ENCODE measurements at regions not wholly inside any gene's neighbourhood (a gene's known extent, or its start where the extent isn't known, plus 50 kb on each side); places are given as distances from the start of the nearest gene placed in this dataset.

- DNase-seq, result no peak
These were observed 217.9 kb upstream of the TMPO start for GRCh38 chr12:98297538-98297937.

- no peak for DNase-seq
These were observed 207.2 kb upstream of the TMPO start for GRCh38 chr12:98308141-98308540.

- no peak for DNase-seq
These were observed 197.2 kb upstream of the TMPO start for GRCh38 chr12:98317939-98318899.

DNA sequence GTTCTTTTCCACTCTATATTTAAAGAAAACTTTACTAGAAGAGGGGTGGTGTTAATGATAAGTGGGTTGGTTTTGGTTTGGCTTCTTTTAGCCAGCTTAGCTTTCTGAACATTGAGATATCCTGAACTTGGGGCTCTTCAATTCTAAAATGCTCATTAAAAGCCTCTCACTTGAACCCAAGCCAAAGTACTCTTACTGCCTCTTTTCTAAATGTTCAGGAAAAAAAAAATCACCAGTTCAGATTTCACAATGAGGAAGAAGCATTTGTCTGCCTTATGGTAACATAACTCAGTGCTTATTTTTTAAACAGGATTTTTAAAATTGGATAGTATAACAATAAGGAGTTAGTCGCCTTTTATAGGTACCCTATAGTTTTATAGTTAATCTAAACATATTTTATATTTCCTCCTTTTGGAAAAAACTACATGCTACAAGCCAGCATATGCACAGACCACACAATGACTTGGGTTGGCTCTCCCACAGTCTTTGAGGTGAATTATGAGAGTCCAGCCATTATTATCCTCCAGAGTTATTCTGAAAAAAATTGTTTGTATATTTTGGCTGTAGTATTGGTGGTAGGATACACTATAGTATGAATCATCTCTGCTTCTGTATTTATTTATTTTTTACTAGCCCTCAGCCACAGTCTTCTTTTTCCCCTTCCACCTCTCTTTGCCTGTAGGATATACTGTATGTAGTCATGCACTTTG is 195.5 kb upstream of the TMPO start:
- no peak for DNase-seq

GRCh38 chr12:98325003-98325402 is 190.4 kb upstream of the TMPO start:
- DNase-seq, result no peak

- no peak for DNase-seq
These were observed 186.9 kb upstream of the TMPO start for GRCh38 chr12:98328467-98328866.

GRCh38 chr12:98329589-98329988 is 185.8 kb upstream of the TMPO start:
- no peak for DNase-seq

- no peak for DNase-seq
These were observed 182.7 kb upstream of the TMPO start for GRCh38 chr12:98332642-98333041.

DNA sequence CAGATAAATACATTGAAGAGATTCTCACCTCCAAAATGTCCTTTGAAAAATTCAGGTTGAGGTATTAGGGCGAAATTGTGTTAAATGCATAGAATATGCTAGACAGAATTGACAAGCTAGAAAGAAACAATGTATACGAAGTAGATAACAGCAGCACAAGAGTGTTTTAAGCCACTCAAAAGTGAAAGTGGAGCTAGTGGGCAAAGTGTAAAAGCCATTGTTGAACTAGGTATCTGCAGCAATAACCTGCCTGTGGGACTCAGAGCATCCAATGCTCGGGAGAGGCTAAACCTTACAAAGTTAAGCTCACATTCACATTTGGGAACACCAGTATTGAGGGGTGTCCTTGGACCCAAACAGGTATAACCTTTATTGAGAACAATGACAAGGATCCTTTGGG is 180.6 kb upstream of the TMPO start:
- no peak for DNase-seq

DNA sequence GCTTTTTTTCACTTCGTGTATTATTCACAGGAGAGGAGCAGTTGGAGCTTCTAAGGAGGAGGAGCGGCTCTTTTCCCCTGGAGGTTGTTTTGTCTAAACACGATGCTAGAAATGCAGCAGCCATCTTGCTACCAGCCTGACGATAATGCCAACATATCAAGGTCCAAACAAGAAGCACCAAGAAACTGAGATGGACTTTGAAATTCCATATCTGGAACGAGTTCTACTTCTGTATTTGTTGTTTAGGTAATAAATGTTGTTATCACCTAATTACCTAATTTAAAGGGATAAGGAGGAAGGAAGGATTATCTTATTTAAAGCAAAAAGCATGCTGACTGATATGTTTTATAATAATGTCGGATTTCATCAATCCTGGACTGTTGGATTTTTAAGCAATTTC is 174.4 kb upstream of the TMPO start:
- DNase-seq, result no peak

GRCh38 chr12:98341732-98342131 is 173.7 kb upstream of the TMPO start:
- no peak for DNase-seq

DNA sequence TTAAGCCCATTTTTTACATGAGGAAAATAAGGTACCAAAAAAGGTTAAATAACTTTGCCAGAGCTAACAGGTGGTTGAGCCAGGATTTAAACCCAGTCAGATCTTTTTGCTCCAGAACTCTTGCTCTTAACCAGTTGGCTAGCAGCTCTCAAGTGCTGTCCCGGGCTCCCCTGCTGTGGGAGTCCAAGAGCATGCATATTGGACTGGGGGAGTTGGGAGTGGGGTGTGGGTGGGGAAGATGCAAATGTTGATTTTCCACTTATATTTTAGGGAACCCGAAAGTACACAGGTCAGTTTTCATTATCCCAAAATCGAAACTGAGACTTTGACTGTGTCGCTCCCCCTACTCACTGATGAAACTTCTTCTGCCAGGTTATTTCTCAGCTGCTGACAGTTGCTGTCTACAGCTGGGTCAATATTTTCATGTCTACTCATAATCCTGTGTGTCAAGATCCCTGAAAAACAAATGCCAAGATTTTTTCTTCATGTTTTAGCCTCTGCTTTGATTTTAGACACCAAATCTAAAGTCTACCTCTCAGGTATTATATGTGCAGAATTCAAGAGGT is 172.3 kb upstream of the TMPO start:
- DNase-seq, result no peak

DNA sequence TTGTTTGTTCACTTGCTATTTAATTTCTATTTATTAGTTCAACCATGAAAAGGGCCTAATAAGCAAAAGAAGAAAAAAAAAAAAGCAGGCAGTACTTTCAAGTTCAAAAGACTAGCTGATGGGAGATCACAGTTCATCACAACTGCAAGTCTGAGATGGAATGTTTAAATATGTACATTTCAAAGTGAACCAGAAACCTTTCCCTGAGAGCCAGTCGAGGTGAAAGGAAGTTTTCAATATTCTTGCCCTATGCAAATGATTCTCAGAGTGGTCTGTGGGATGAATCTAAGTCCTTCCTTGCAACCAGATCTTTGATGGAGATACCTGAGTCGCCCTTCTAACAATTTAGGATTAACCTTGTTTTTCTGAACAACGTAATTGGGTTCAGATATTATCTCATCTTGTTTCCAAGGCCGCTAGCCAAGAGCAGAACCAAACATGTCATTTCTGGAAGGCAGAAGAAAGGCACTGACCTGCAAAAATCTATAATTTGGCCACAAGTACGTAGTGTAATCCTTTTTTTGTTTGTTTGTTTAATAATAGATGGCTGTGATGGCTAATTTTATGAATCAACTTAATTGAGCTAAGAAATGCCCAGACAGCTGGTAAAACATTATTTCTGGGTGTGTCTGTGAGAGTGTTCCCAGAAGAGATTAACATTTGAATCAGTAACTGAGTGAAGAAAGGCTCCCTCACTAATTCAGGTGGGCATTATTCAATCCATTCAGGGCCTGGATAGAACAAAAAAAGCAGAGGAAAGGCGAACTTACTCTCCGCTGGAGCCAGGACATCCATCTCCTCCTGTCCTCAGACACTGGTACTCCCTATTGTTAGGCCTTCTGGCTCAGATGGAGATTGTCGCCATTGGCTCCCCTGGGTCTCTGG is 171.1 kb upstream of the TMPO start:
- DNase-seq, result no peak

DNA sequence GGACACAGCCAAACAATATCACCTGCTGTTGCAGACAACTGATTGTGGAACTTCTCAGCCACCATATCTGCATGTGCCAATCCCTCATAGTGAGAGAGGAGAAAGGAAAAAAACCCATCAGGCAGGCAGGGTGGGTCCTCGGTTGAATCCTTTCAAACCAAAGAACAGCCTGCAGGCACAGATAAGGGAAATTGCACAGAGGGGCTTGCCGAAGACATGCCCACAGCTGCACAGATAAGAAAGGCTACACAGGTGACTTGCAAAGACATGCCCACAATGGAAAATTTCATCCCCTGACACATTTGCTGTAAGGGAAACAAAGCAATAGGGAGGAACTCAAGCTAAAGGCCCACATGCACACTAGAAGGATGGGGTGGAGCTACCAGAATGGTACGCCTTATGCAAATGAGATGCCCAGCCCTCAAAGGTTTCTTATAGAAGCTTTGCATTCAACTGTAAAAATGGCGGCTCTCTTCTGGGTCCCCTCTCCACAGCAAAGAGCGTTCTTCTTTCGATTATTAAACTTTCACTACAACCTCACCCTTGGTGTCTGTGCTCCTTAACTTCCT is 170.0 kb upstream of the TMPO start:
- no peak for DNase-seq

GRCh38 chr12:98351089-98351488 is 164.3 kb upstream of the TMPO start:
- no peak for DNase-seq

GRCh38 chr12:98351784-98352183 is 163.6 kb upstream of the TMPO start:
- no peak for DNase-seq

- DNase-seq, result no peak
These were observed 163.1 kb upstream of the TMPO start for GRCh38 chr12:98352218-98352811.

DNA sequence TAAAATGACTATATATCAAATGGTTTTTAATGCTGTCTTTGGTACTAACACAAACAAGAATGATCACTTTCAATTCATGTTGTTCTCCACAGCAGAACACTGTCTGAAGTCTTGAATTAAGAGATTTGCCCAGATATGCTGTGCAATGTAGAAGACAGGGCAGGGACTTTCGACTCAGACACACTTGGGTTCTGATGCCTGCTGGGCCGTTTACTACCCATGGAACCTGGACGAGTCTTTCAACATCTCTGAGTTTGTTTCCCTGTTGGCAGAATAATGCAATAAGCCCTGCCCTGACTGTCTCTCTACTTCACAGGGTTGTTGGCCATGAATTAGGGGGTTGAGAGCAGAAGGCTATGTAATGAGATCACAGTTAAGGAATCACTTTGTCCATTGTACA is 162.6 kb upstream of the TMPO start:
- no peak for DNase-seq

DNA sequence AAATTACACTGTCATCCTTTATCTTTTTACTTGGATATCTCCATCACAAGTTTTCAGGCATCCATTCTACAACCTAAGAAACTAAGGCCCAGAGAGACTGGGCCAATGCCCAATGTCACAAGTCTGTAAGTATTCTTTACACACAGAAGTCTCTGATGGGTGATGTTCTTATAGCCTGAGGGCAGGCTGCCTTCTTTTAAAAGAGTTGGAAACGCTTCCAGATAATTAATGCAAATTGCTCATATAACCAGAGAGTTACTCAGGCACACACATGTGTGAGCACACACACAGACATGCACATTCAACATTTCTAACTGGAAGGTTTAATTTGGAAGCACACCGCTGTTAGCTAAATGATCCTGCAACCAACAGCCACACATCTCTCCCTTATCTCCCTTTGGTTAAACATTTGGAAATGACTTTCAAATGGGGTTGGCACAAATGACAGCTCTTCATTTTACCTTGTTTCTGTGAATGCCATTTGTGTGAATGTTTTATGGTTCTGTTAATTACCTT is 160.8 kb upstream of the TMPO start:
- no peak for DNase-seq

- no peak for DNase-seq
These were observed 160.1 kb upstream of the TMPO start for GRCh38 chr12:98355322-98355721.

DNA sequence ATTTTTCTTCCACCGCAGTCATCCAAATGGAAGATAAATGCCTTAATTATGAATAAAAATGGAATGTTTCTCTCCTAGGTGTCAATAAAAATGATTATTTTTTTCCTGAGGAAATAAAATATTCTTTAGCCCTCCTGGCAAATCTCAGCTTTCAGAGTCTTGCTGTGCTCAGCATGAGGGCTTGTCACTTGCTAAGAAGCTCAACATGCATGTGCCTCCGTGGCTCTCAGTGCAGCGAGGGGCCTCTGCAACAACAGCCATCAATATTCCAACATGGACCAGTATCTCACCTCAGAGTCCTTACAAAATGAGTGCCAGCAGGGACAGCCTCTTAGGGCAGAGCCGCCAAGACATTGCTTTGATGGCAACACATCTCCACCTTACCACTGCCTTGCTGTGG is 159.5 kb upstream of the TMPO start:
- DNase-seq, result no peak

DNA sequence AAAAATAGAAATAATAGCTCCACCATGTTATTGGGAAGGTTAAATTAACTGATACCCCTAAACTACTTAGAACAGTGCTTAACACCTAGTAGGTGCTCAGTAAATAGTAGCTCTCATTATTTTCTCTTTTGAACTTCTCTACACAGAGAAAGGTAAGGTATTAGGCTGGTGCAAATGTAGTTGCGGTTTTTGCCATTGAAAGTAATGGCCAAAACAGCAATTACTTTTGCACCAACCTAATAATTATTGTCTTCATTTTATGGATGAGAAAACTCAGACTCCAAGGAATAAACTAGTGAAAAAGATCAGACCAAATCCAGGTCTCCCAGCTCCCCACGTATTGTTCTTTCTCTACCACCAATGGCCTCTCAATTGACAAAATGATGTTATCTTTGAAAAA is 157.2 kb upstream of the TMPO start:
- DNase-seq, result no peak
